GM19467 (cell line): ENCODE measurements at regions not wholly inside any gene's neighbourhood (a gene's known extent, or its start where the extent isn't known, plus 50 kb on each side); places are given as distances from the start of the nearest gene placed in this dataset.

Source experiments
- ATAC-seq: cut with Tn5 transposase; IDR thresholded peaks from one replicate; pipeline ENCODE4 v1.9.1; 2021; ENCODE audit warnings: mild to moderate bottlenecking, moderate library complexity; ENCODE audit not compliant: unreplicated experiment

- no peak for ATAC-seq
These were observed 148.0 kb downstream of the DHX35 start for GRCh38 chr20:39109933-39110818.

- no peak for ATAC-seq
These were observed 146.6 kb downstream of the DHX35 start for GRCh38 chr20:39108746-39109145.

GRCh38 chr20:39107741-39108140 lies 145.6 kb downstream of the DHX35 start:
- ATAC-seq = no peak

DNA sequence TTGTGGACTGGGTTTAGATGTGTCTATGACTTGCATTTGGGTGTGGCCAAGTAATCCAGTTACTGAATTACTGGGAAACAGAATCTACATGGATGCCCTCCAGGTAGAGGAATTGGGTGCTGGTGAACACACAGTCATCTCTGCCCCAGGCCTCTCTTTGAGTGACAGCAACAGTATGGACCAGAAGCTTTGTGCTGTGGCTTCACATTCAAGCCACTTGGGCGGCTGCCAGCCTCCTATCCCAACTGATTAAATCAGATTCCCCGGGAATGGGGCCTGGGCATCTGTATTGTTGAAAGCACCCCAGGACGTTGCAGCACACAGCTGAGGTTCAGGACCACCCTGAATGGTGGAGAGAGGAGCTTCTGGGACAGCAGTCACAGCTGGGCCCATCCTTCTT lies 144.6 kb downstream of the DHX35 start:
- ATAC-seq = no peak

DNA sequence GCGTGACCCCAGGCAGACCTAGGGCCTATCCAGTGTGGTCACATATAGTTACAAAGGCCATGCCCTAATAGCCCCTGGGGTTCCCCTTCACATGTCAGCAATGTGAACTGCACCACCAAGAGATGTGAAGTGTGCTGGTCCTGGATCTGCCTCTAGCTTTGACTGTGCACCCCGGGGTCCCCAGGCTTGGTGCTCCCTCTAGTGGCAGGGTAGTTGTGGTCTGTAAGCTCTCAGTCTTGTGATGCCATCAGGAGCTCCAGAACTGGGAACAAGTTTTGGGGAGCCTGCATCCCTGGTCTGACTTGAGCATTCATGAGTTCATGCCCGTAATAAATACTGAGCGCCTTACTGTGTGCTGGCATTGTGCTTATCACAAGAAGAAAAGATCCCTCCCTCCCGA lies 143.4 kb downstream of the DHX35 start:
- ATAC-seq = no peak

GRCh38 chr20:39103732-39104131 lies 141.6 kb downstream of the DHX35 start:
- ATAC-seq = no peak

GRCh38 chr20:39103305-39103704 lies 141.2 kb downstream of the DHX35 start:
- no peak for ATAC-seq

- ATAC-seq = no peak
These were observed 139.8 kb downstream of the DHX35 start for GRCh38 chr20:39101895-39102294.

DNA sequence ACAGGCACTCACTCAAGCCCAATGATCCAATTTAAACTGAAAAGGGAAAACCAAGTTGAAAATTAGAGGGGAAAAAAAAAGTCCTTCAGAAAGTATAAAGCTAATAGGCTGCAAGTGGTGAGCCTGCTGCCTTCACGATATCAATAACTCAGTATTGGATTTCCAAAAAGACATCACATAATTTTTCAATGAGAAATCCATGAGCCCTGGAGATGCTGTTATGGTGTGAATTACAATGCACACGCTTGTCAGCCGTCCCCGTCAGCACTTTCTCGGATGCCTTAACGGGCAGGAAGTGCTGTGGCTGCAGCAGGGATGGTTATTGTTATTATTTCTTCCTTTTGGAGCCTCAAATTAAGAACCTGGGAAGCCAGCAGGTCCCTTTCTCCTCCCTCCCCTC lies 138.5 kb downstream of the DHX35 start:
- ATAC-seq = no peak

DNA sequence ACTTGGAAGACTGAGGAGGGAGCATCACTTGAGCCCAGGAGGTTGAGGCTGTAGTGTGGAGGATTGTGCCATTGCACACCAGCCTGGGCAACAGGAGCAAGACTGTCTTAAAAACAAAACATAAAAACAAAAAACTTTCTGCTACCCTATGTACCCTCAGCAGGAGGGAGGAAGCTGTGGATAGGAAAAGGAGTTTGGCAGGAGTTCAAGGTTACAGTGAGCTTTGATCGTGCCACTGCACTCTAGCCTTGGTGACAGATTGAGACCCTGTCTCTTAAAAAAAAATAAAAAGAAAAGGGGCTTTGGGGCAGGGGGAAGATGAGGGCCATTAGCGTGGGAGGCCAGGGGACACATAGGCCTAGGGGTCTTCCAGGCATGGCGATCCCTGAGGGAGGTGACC lies 135.7 kb downstream of the DHX35 start:
- ATAC-seq = no peak

GRCh38 chr20:39095870-39096269 lies 133.7 kb downstream of the DHX35 start:
- ATAC-seq = no peak

- ATAC-seq = no peak
These were observed 132.2 kb downstream of the DHX35 start for GRCh38 chr20:39094391-39094790.

DNA sequence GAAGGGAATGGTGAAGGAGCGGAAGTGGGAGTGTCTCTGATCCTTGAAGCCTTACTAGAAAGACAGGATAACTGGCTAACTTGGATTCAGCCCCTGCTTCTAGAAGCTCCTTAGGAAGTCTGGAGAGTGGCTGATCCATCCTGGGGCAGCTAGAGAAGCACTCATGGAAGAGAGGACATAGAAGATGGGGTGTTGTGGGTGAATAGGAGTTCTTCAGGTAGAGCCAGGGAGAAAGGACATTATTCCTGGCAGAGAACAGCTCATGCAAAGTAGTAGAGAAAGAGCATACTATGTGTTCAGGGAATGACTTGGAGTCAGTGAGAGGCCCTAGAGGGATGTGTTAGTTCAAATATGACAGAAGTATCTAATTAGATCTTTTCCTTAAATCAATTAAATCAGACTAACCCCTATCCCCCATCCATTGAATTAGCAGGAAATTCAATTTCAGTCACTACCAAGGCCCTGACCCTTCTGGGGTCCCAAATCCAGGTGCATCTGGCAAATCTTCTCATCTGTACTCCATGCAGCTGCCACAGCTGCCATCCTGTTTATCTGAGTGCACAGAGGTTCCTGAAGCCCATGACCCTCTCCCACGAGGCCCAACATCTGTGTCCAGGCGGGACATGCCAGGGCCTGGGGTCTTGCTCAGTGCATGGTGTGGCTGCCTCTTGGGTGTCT lies 130.7 kb downstream of the DHX35 start:
- ATAC-seq = no peak

DNA sequence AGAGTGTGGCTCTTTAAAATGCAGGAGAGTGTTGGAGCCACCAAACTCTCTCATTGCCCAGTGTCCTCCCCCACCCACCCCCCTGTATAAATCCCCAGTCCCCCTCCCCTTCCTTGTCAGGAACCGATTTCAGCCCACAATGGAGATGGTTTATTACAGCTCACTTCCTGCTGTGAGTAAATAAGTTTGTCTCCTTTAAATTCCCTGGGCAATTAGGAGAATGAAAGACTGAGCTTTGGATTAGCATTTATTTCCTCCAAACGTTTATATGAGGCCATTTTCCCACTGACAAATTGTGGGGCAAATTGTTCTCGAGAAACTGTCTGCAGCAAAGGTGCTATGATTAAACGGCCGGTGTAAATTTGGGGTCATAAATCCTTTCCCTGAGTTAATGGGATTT lies 128.8 kb downstream of the DHX35 start:
- no peak for ATAC-seq

DNA sequence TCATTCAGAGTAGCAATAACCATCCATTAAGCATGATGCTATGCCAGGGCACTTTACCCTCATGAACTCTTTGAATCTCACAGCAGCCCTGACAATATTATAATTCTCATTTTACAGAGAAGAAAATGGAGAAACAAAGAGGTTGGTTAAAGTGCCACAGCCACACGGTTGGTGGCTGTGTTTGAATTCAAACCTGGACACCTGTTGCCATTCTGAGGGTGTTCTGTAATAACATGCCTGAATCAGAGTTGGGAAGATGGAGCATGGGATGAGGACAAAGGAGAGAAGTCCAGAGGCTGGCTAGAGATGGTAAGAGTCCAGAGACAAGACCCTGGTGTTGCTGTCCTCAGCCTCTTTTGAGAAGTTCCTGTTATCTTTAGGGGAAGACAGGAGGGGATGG lies 127.7 kb downstream of the DHX35 start:
- no peak for ATAC-seq
